Esophagus squamous epithelium (tissue), 4 donors: ENCODE measurements at regions not wholly inside any gene's neighbourhood (a gene's known extent, or its start where the extent isn't known, plus 50 kb on each side); places are given as distances from the start of the nearest gene placed in this dataset.

ENCODE experiments used
- POLR2A ChIP-seq, 4 donors: fragments of 450-650 bp; IDR thresholded peaks; one replicate each; pipeline ENCODE4 v1.6.1; 2017; ENCODE audit warnings: antibody characterized with exemption in 4 of 4, mild to moderate bottlenecking in 4 of 4, moderate library complexity in 3 of 4
- TF ChIP-seq, protein P1 (sequence below), 6 experiments: fragments of 450-650 bp in 4 of 6; fragments of 200-600 bp in 2 of 6; sonication (generic) in 2 of 6; IDR thresholded peaks; one replicate each; pipeline ENCODE4 v1.5.1; 2016 to 2019; ENCODE audit warnings: antibody characterized with exemption in 6 of 6, mild to moderate bottlenecking in 4 of 6, moderate library complexity in 4 of 6

DNA sequence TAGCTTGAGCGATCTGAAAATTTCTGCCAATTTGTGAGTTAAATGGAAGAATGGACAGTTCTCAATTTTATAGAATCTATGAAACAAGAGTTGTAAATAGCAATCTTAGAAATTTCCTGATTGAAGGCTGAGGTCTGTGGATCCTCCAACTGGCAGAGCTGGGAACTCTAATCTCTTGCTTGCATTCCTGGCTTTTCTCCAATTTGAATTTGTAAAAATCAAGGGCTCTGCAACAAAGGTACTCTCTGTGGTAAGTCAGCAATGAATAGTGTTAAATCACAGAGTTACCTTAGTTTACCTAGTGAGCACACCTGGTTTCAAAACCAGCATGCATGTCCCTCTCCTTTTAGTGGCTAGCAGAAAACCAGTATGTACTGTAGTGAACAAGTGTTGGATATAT lies 1070.5 kb downstream of the TDRD15 start:
- no peak for TF ChIP-seq POLR2A (IDR thresholded peaks at IDR 0.05)
- TF ChIP-seq, protein P1, sequence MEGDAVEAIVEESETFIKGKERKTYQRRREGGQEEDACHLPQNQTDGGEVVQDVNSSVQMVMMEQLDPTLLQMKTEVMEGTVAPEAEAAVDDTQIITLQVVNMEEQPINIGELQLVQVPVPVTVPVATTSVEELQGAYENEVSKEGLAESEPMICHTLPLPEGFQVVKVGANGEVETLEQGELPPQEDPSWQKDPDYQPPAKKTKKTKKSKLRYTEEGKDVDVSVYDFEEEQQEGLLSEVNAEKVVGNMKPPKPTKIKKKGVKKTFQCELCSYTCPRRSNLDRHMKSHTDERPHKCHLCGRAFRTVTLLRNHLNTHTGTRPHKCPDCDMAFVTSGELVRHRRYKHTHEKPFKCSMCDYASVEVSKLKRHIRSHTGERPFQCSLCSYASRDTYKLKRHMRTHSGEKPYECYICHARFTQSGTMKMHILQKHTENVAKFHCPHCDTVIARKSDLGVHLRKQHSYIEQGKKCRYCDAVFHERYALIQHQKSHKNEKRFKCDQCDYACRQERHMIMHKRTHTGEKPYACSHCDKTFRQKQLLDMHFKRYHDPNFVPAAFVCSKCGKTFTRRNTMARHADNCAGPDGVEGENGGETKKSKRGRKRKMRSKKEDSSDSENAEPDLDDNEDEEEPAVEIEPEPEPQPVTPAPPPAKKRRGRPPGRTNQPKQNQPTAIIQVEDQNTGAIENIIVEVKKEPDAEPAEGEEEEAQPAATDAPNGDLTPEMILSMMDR (IDR thresholded peaks at IDR 0.05): no peak
